ENCODE measurements at regions not wholly inside any gene's neighbourhood (a gene's known extent, or its start where the extent isn't known, plus 50 kb on each side); places are given as distances from the start of the nearest gene placed in this dataset.

GRCh38 chr12:93136253-93137055, 207.4 kb upstream of the EEA1 start (continued):
- TF ChIP-seq CTCF (conservative IDR thresholded peaks at IDR 0.05; ENCODE audit: low read depth, low read length), result no peak
- TF ChIP-seq ELK1 (IDR thresholded peaks at IDR 0.05; ENCODE audit: borderline replicate concordance, low read depth, low read length), result no peak

All from IMR-90 (cell line).